Astrocyte (in vitro differentiated cells and primary cell): ENCODE measurements at regions not wholly inside any gene's neighbourhood (a gene's known extent, or its start where the extent isn't known, plus 50 kb on each side); places are given as distances from the start of the nearest gene placed in this dataset.

Experiments used
- CTCF ChIP-seq: IDR thresholded peaks from 2 replicates; pipeline ENCODE4 v1.5.1; 2011; ENCODE audit warnings: low read depth, mild to moderate bottlenecking, inconsistent platforms, low read length, moderate library complexity; ENCODE audit not compliant: insufficient read depth
- EZH2 ChIP-seq: IDR thresholded peaks from 2 replicates; pipeline ENCODE4 v1.6.1; 2012; ENCODE audit warnings: mild to moderate bottlenecking, low read length, inconsistent platforms; ENCODE audit not compliant: insufficient read depth

GRCh38 chr13:80235166-80235966, 105.6 kb downstream of the SPRY2 start:
- TF ChIP-seq CTCF (no peak), EZH2 (no peak)
